Spleen (tissue), 7 donors: ENCODE measurements at regions not wholly inside any gene's neighbourhood (a gene's known extent, or its start where the extent isn't known, plus 50 kb on each side); places are given as distances from the start of the nearest gene placed in this dataset.

Experiments
- CTCF ChIP-seq, 11 experiments: fragments of 200-600 bp in 7 of 11; fragments of 450-650 bp in 4 of 11; sonication (generic) in 4 of 11; IDR thresholded peaks in 8 of 11; conservative IDR thresholded peaks in 3 of 11; 1 replicate in 7 of 11; 2 replicates in 4 of 11; pipeline versions ENCODE4 v1.4.0 to v1.8.0; 2016 to 2021; ENCODE audit warnings: antibody characterized with exemption in 11 of 11, inconsistent platforms in 4 of 11, mild to moderate bottlenecking in 1 of 11
- POLR2A ChIP-seq, 3 donors: fragments of 450-650 bp; IDR thresholded peaks; one replicate each; pipeline ENCODE4 v1.5.1; 2017; ENCODE audit warnings: antibody characterized with exemption in 3 of 3, mild to moderate bottlenecking in 1 of 3
- donor health status: DM: no; HTN: no; CAD: no; lungs with moderate emphysema.
- donor health status: DM: no; HTN: no; CAD: no.
- donor health status: DM: no; HTN: no; CAD: no.

- TF ChIP-seq CTCF (IDR thresholded peaks at IDR 0.05 in 8 of 11, conservative IDR thresholded peaks at IDR 0.05 in 3 of 11) (no peak), POLR2A (IDR thresholded peaks at IDR 0.05) (no peak)
Observed at GRCh38 chr2:797993-798392, 120.8 kb upstream of the TMEM18 start.
